GM12873 (cell line): ENCODE measurements at regions not wholly inside any gene's neighbourhood (a gene's known extent, or its start where the extent isn't known, plus 50 kb on each side); places are given as distances from the start of the nearest gene placed in this dataset.

Experiments used
- CTCF ChIP-seq: IDR thresholded peaks from 2 replicates; pipeline ENCODE4 v1.5.1; 2012; ENCODE audit warnings: low read depth, mild to moderate bottlenecking, moderate library complexity, low read length, control low read depth; ENCODE audit not compliant: insufficient read depth; ENCODE audit errors: missing control alignments

DNA sequence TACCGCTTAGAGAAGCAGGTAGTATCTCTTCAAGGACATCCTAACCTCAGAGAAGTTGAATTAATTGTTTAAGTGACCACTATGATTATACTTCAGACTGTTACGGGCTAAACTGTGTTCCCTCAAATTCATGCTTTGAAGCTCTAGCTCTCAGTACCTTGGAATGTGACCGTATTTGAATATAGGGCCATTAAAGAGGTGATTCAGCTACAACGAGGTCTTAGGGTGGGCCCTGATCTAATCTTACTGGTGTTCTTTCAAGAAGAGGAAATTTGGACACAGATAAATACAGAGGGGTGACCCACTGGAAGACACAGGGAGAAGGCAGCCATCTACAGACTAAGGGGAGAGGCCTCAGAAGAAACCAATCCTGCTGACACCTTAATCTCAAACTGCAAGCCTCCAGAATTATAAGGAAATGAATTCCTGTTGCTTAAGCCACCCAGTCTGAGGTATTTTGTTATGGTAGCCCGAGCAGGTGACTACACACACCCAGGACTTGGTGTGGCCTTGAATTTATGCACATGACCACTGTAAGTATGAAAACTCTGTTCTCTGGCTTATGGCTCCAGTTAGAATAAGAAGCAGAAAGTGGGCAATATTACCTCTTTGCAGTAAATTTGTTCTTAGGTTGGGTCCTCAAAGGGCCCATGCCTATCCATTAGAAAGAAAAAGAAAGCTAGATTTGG is 249.1 kb downstream of the DHX35 start:
- no peak for TF ChIP-seq CTCF

GRCh38 chr20:39210341-39211036 is 248.3 kb downstream of the DHX35 start:
- TF ChIP-seq CTCF: no peak

DNA sequence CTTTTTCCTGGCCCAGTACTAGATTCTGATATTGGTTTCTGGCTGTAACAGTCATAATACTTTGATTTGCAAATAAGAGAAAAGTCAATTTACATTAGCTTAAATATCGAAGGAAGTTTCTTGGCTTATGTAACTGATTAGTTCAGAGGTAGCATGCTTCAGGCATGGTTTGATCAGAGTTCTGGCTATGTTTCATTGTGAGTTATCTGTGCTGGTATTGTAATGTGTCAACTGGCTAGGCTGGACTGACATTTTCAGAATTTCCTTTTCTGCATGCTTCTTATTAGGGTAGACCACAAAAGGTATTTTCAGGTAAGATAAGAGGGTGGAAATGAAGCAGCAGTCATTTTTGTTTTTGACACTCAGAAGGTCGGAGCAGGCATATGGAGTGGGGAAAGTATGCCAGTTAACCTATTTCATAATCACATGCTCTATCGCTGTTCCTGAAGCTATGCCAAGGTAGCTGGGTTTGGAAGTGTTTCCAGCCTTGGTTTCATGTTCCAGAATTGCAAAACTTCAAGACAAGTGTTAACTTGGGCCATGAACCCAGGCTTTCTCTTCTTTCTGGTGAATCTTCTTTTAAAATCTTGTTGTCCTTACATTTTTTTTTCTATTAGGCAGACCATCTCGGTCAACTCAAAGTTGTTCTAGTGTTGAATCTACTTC is 244.9 kb downstream of the DHX35 start:
- no peak for TF ChIP-seq CTCF

GRCh38 chr20:39195582-39196021 is 233.5 kb downstream of the DHX35 start:
- no peak for TF ChIP-seq CTCF

- no peak for TF ChIP-seq CTCF
Measured at GRCh38 chr20:39190666-39191570, 228.8 kb downstream of the DHX35 start.

- no peak for TF ChIP-seq CTCF
Measured at GRCh38 chr20:39188266-39188765, 226.2 kb downstream of the DHX35 start.

- no peak for TF ChIP-seq CTCF
Measured at GRCh38 chr20:39181490-39181889, 219.3 kb downstream of the DHX35 start.
